ENCODE measurements at regions not wholly inside any gene's neighbourhood (a gene's known extent, or its start where the extent isn't known, plus 50 kb on each side); places are given as distances from the start of the nearest gene placed in this dataset.

- no peak overlapping the region for H2BK120ac ChIP-seq (ENCODE audit: low read depth, low read length)
- no peak overlapping the region for H3K56ac ChIP-seq (ENCODE audit: extremely low read depth, insufficient read depth, low read length)
- no peak overlapping the region for H4K8ac ChIP-seq (ENCODE audit: low read depth in 2 of 2, low read length in 2 of 2)
- no peak overlapping the region for H3K14ac ChIP-seq (replicated peaks; ENCODE audit: low read depth, low read length)
- ChIA-PET CTCF (no interaction called here), POLR2A (ENCODE audit: unreplicated experiment) (no interaction called here)
- no peak overlapping the region for H2AK5ac ChIP-seq (ENCODE audit: low read depth, low read length)
- no peak overlapping the region for H2BK15ac ChIP-seq (ENCODE audit: low read depth, low read length)
- ATAC-seq (ENCODE audit: low read depth) (no peak), DNase-seq (no peak)
- no peaks in the 10 kb centered on the region for H3K4me1 ChIP-seq (ENCODE audit: control insufficient read depth, insufficient read depth, low read length)
- no peaks in the 10 kb centered on the region for H4K20me1 ChIP-seq (ENCODE audit: insufficient read depth, low read length)
- H4K5ac ChIP-seq (ENCODE audit: low read depth, low read length), result no peak overlapping the region
- H3K9me1 ChIP-seq (ENCODE audit: insufficient read depth, low read length), result no peaks in the 10 kb centered on the region
- no peaks in the 10 kb centered on the region for H3K36me3 ChIP-seq (ENCODE audit: control insufficient read depth, insufficient read depth, low read length)
- no peak overlapping the region for H3K4me3 ChIP-seq (ENCODE audit: insufficient read depth, low read depth, low read length)
- no peaks in the 10 kb centered on the region for H3K79me1 ChIP-seq (ENCODE audit: low read depth in 1 of 2, low read length in 2 of 2)
- peaks cover 3% of the 10 kb centered on the region; the same call in 1 of the 2 replicates for H3K27me3 ChIP-seq (ENCODE audit: control insufficient read depth, insufficient read depth, low read length)
- no peak overlapping the region for H3K4ac ChIP-seq (ENCODE audit: low read depth, low read length)
- H3K23ac ChIP-seq (ENCODE audit: low read depth, low read length), result no peak overlapping the region
- H2BK5ac ChIP-seq (ENCODE audit: low read depth, low read length, poor library complexity, severe bottlenecking), result no peak overlapping the region
- dilution Hi-C loops (cut with HindIII; ENCODE audit: low sequenced_read_pairs, unreplicated experiment), result no loop called here
- TF ChIP-seq POLR2A (IDR thresholded peaks at IDR 0.05; ENCODE audit: low read depth, low read length) (no peak), ELK1 (IDR thresholded peaks at IDR 0.05; ENCODE audit: borderline replicate concordance, low read depth, low read length) (no peak), MXI1 (IDR thresholded peaks at IDR 0.05; ENCODE audit: borderline replicate concordance, low read depth, low read length) (no peak), SMC3 (IDR thresholded peaks at IDR 0.05; ENCODE audit: low read depth, low read length) (no peak), RAD21 (IDR thresholded peaks at IDR 0.05; ENCODE audit: low read length) (no peak), RFX5 (IDR thresholded peaks at IDR 0.05; ENCODE audit: low read depth, low read length) (no peak), FOS (IDR thresholded peaks at IDR 0.05; ENCODE audit: low read depth, low read length) (no peak), NFE2L2 (IDR thresholded peaks at IDR 0.05; ENCODE audit: low read depth, low read length) (no peak), BHLHE40 (IDR thresholded peaks at IDR 0.05; ENCODE audit: low read depth, low read length) (no peak), CHD1 (IDR thresholded peaks at IDR 0.05; ENCODE audit: low read depth, low read length) (no peak), RCOR1 (IDR thresholded peaks at IDR 0.05; ENCODE audit: insufficient replicate concordance, low read length) (no peak), MAZ (IDR thresholded peaks at IDR 0.05; ENCODE audit: borderline replicate concordance, low read depth, low read length) (no peak), CEBPB (IDR thresholded peaks at IDR 0.05; ENCODE audit: low read depth, low read length) (no peak), MAFK (IDR thresholded peaks at IDR 0.05; ENCODE audit: low read depth, low read length) (no peak)
- TF ChIP-seq, protein P1, sequence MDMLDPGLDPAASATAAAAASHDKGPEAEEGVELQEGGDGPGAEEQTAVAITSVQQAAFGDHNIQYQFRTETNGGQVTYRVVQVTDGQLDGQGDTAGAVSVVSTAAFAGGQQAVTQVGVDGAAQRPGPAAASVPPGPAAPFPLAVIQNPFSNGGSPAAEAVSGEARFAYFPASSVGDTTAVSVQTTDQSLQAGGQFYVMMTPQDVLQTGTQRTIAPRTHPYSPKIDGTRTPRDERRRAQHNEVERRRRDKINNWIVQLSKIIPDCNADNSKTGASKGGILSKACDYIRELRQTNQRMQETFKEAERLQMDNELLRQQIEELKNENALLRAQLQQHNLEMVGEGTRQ (IDR thresholded peaks at IDR 0.05; ENCODE audit: low read depth, low read length), result no peak
- TF ChIP-seq, protein P2, sequence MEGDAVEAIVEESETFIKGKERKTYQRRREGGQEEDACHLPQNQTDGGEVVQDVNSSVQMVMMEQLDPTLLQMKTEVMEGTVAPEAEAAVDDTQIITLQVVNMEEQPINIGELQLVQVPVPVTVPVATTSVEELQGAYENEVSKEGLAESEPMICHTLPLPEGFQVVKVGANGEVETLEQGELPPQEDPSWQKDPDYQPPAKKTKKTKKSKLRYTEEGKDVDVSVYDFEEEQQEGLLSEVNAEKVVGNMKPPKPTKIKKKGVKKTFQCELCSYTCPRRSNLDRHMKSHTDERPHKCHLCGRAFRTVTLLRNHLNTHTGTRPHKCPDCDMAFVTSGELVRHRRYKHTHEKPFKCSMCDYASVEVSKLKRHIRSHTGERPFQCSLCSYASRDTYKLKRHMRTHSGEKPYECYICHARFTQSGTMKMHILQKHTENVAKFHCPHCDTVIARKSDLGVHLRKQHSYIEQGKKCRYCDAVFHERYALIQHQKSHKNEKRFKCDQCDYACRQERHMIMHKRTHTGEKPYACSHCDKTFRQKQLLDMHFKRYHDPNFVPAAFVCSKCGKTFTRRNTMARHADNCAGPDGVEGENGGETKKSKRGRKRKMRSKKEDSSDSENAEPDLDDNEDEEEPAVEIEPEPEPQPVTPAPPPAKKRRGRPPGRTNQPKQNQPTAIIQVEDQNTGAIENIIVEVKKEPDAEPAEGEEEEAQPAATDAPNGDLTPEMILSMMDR (conservative IDR thresholded peaks at IDR 0.05; ENCODE audit: low read depth, low read length), result no peak
- no peak overlapping the region for H2AFZ ChIP-seq (replicated peaks; ENCODE audit: low read length, poor library complexity)
- no peak overlapping the region for H3K18ac ChIP-seq (ENCODE audit: low read depth, low read length)
- 81% methylated on average over 2 of the region's 13 CpGs; no CpG with 5 or more reads in 1 of the 2 experiments for WGBS, 2 experiments (ENCODE audit: extremely low coverage in 2 of 2, insufficient read length in 1 of 2)
- BruUV-seq (replicated peaks), result no TSS peak
- intact Hi-C loops (cut with micrococcal nuclease), result no loop called here
- no peak overlapping the region for H3K4me2 ChIP-seq (ENCODE audit: low read depth, low read length)
- in situ Hi-C loops (cut with MboI; ENCODE audit: low sequenced_read_pairs), result no loop called here
- no peak overlapping the region for H3K27ac ChIP-seq (ENCODE audit: insufficient read depth, low read length)
- H2BK20ac ChIP-seq (ENCODE audit: low read depth, low read length), result no peak overlapping the region
- H4K91ac ChIP-seq (ENCODE audit: insufficient read depth, low read depth, low read length), result no peak overlapping the region
- H3K9ac ChIP-seq (ENCODE audit: low read depth, low read length), result no peak overlapping the region
- no peak overlapping the region for H2AK9ac ChIP-seq (replicated peaks; ENCODE audit: low read depth, low read length, poor library complexity)
- H3K9me3 ChIP-seq (ENCODE audit: control insufficient read depth, insufficient read depth, low read length), result no peaks in the 10 kb centered on the region
Measured at GRCh38 chr6:163728442-163729126, 314.1 kb downstream of the QKI start.

All from IMR-90 (cell line).